Central memory CD4-positive, alpha-beta T cell (primary cell): ENCODE measurements at regions not wholly inside any gene's neighbourhood (a gene's known extent, or its start where the extent isn't known, plus 50 kb on each side); places are given as distances from the start of the nearest gene placed in this dataset.

ENCODE experiments used
- DNase-seq: peaks from one replicate; pipeline ENCODE4 v3.0.0; 2022

DNA sequence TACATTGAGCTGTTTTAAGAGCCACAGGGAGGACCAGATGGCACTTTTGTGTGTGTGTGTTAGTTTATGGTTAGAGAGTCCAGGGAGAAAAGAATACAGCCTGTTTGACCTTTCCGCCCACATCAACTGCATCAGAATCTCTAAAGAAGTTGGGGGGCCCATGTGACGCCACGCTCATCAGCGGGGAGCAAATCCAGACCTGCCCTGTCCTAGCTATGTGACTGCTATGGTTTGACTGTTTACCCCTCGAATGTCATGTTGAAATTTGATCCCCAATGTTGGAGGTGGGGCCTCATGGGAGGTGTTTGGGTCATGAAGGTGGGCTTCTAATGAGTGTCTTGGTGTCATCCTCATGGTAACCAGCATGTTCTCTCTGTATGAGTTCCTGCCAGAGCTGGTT lies 128.0 kb downstream of the ADRA2A start:
- no peak for DNase-seq

DNA sequence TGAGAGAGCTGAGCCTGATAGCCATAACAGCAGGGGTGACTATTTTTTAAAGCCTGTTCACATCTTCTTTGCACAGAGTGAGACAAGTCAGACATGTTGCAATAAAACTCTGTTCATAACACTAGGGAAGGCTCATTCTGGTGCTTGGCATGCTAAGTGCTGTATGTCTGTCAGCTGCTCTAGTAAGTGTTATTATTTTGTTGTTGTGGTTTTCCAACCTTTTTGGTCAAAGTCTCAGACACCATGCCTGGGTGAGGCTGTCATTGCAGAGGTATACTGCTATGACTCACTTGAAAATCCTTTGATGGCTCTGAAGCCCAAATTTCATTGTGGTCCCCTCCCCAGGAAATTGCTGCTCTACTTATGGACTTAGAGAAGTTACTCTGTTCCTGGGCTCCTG lies 129.7 kb downstream of the ADRA2A start:
- DNase-seq, result no peak

DNA sequence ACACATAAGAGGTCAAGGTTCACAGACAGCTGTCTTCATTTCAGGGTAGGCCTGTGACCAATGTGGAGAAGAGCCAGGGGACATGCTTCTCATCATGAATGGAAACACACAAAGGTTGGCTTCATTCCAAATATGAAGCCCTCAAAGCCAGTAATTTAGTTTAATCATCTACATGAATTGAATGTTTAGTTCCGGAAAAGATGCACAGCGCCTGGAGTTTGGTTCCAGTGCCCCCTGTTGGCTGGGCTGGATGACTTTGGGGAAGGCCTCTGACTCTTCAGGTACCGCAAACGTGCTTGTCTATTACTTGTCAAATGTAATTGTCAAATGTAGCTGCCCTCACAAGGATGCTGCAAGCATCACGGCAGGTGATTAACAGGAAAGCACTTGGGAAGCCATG lies 130.7 kb downstream of the ADRA2A start:
- DNase-seq, result no peak

DNA sequence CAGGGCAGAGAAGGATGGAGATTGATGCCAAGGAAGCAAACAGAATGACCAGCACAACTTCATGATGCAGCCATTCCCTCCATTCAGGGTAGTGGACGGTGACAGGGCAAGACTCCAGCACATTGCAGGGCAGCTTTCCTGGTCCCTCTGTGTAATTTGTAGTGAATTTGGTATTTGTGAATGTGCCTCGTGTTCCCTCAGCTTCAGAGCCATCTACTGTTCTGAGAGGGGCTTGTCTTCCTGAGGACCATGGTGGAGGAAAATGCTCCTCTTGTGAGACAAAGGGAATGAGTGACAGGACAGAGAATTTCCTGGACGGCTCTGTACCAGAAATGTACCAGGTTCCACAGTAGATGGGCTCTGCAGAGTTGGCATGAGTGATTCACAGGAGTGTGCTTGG lies 132.1 kb downstream of the ADRA2A start:
- DNase-seq, result no peak

DNA sequence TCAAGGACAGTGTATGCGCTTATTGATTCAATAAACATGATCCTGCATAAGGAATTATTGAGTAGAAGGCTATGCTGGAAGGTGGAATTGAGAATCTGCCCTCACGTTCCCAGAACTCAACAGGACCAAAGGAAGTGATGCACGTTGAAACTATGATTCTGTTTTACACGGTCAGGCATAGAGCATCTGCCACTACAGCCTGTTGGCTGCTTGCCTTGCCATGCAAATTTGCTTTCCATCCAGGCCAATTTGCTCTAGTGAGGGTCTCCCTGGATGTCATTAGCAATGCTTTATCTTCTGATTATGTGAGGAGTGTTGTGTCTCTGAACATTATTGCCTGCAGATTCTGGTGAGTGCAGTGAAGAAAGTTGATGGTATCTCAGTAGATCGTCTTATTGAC lies 132.9 kb downstream of the ADRA2A start:
- DNase-seq, result no peak

DNA sequence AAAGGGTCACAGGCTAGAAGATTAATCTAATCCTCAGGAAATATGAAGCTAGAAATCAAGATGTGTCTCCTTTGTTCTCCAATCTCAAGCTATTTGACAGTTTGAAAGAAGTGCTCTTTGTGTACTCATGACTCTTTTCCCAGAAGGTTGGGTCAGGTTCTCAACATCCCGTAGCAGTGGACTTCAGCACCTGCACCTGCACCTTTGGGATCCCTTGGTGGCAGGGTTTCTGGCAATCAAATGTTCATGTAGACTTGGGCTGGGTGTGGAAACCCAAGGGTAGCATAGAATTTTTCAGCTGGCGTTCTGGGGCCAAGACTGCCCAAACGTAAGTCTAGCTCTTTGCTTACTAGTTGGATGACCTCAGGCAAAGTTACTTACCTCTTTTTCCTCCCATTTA lies 134.4 kb downstream of the ADRA2A start:
- DNase-seq, result no peak

DNA sequence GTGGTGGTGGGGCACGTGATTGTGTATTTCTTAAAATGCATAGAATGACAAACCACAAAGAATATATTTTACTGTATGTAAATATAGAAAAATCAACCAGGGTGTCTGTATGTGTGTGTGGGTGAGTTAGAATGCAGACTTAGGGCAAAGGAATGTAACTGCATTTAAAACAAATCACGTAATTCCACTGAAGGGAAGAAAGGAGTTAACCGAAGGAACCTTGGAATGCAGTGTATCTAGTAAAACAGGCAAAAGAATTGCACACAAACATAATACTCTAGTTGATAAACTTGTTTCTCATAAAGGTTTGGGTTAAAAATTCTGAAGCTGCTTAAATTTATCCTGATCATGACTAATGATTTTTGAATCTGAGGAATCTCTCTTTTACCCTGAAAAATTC lies 134.9 kb downstream of the ADRA2A start:
- DNase-seq, result no peak

DNA sequence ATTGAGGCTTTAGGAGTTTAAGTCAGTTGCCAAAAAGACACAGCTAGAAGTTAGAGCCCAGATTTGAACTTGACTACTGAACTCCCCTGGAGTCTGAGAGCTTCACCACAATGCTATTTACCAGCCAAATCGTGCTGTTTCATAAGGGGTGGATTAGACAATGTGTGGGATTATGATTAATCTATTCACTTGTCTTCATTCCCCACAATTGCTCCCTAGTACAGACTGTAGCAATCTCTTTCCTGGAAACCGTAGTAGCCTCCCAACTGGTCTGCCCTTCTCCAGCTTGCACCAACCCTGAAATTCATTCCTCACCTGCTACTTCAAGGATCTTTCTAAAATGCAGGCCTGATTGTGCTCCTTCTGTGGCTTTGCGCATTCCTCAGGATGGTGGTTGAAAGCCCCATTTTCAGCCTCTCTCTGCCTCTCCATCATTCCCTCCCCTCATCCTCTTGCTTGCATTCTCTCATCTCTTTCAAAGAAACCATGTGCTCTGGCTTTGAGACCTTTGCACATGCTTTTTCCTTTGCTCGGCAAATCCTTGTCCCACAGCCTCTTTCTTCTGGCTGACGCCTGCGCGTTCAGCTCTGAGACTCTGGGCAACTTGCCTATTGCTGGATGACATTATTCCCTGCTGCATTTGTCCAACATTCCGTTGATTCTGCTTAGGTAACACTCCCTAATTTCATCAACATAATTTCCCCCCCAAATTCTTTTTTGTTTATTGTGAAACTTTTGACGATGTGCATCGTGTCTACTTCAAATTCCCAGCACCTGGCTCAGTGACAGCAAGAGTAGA lies 145.1 kb downstream of the ADRA2A start:
- no peak for DNase-seq

DNA sequence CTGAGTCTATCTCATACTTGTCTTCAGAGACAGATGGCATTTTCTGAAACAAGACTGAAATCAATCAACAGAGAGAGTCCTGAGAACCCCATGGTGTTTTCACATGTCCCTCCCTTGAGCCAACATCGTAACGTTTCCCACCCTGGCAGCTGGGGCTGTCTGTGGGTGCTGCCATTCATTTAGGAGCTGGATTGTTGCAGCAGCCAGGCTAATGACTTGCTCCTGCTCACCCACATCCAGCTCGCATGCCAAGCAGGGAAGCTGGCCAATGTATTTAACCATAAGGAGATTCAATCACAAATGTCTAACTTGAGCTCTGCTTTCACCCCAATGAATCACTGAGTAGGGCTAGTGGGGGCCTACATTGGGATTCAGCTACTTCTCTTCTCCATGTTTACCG lies 146.1 kb downstream of the ADRA2A start:
- no peak for DNase-seq

DNA sequence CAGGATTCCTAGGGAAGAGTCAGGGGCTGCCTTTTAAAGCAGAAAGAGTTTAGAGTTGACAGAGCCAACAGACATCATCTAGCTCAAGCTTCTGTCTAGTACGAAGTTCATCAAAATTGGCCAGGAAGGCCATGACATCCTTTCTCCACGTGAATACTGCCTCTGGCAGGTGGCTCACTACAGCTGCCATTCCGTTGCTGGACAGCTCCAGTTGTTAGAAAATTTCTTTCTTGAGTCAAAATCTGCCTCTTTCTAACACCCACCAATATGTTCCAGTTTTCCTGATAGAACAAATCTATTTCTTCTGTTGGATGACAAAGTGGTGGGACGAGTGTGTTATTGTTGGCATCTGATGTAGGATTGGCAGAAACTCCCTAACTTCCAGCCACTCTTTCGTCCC lies 154.9 kb downstream of the ADRA2A start:
- DNase-seq, result no peak

DNA sequence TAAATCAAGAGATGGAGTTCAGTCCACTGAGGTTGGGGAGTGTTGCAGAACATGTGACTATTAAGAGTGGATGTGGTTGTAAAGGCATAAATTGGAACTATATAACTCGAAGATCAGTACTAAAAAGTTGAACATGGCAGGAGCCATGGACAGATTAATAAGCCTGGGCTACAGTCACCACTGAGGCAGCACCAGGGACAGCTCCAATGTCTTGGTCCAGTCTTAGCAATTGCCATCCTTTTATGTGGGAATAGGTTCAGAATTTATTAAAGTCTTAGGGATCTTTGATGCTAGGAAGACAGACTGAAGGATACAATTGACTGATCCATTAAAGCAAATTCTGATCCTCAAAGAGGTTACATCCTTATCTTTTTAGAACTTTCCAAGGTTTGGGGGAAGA lies 156.6 kb downstream of the ADRA2A start:
- DNase-seq, result no peak

DNA sequence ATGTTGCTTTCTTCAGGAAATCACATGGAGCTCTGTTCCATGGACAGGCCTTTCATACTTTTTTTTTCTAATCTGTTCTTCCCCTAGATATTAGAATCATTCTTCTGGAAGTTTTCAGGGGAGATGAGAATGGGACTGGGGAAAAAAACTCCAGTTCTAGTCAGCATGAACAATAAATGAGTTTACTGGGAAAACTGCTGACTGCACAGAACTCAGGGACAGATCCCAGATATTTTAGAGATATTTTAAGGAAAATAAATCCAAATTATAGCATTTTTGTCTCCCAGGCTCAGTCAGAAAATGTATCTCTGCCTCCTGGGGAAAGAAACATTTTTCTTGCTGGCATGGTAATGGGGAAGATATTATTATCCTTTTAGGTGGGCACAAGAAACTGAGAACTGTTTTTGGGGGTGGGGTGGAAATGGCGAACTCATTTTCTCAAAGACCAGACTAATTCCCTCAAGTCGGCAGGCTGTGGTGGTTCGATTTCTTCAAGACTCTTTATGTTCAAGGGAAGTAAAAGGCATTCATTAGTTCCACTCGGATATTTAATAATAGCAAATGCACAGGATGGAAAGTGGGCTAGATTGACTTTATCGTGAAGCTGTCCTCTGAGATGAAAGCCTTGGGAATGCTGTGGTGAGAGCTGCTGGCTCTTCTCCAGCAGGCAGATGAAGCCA lies 157.5 kb downstream of the ADRA2A start:
- no peak for DNase-seq

DNA sequence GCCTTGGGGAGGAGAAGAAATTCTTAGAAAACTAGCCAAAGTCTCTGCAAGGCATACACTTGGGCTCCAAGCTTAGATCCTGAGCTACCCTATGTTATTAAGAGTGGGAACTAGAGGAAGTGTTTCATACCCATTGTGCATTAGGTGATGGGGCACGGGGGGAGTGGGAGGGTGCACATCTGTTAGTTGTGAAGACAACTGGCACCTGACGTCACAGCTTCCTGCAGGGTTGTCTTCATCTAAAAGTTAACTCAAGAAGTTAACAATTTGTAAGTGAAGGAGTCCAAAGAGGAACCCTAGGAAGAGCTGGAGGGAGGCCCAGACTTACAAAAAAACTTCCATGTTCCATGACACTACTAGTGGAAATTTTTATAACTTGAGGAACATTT lies 158.1 kb downstream of the ADRA2A start:
- no peak for DNase-seq

DNA sequence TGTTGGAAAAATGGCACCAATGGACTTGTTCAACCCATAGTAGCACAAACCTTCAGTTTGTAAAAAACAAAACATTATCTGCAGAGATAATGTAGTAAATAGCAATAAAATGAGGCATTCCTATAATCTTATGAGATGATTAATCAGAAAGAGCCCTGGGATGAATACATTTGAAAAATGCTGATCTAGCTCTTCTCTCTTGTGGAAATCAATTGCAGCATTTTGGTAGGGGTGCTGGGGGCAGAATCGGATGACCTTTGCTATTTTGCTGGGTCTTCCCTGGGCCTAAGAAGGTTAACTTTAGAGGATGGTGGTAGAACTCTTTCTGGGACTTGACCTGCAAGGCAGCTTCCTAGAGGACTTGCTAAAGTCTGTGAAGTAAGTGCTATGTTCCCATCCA lies 163.5 kb downstream of the ADRA2A start:
- no peak for DNase-seq

DNA sequence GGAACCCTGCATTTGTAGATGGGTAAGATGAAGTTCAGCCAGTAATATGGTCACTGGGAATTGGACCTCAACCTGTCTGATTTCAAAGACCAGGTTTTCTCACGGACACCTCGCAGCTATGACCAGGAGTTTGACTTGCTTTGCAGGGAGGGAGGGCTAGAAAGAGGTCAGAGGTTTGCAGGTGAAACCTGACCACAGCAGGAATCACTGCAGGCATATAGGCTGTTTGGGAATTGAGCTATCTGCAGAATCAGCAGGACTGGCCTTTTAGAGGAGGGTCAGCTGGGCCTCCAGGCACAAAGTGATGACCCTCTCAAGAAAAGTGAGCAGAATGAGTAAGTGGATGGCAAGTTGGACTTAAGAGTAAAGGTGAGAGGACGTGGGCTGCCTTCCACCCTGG lies 166.3 kb downstream of the ADRA2A start:
- no peak for DNase-seq

DNA sequence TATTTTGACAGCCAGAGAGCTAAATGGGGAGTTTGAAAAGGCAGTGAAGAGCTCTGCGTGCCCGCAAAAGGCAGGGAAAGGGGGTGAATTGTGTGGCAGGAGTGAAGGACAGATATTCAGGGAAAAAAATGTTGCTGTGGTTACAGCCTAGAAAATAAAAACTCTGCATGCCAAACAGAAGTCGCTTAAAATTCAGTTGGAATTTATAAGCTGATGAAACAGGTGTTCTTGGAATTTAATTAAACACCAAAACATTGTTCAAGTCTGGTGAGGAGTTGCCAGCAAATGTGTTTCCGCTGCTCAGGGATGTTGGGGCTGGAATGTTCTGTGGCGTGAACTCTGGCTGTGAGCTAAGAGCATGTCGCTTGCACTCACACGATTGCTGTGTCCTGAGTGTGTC lies 169.3 kb downstream of the ADRA2A start:
- DNase-seq, result no peak

DNA sequence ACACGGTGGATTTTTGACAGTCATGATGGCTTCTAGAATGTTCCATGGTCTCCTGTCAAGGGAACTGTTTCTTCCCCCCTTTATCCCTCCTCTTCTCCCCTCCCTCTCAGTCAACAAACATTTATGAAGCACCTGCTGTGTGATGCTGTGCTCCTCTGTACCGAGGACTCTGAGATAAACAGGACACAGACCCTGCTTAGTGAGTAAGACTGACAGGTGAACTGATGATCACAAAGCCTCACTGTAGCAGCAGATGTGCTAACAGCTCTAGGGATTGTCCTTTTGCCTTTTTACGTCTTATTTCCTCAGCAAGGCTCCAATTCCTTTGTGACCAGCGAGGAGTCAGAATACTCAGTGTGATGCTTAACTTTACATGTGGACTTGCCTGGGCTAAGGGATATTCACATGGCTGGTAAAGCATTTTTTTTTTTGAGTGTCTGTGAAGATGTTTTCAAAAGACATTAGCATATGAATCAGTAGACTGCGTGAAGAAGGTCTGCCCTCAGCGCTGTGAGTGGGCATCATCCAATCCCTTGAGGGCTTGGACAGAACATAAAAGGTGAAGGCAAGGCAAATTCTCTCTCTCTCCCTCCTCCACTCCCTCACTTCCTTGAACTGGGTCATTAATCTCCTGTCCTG lies 170.1 kb downstream of the ADRA2A start:
- no peak for DNase-seq

DNA sequence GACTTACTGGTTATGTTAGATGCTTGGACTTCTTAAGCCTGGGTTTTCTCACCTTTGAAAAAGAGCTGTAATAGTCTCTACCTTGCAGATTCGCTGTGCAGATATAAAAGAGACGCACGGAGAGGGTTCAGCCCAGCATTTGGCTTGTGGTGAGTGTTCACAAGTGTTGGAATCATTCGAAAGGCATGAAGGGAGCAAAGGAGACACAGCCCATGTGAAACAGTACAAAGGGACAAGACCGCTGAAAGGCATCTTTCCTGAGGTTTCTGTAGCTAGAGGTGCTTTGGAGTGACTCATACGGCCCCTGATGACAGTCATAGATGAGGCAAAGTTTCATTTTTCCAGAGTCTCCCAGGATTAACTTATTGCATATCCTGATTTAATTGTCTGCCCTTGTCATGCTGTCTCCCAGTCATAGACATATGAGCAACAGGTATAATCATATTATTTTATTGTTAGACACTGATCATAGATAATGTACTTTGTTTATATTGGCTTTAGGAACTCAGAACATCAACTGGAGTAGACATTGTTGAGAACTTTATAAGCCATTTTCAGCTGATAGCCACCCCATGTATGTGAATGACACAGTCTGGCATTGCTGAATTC lies 171.1 kb downstream of the ADRA2A start:
- no peak for DNase-seq

DNA sequence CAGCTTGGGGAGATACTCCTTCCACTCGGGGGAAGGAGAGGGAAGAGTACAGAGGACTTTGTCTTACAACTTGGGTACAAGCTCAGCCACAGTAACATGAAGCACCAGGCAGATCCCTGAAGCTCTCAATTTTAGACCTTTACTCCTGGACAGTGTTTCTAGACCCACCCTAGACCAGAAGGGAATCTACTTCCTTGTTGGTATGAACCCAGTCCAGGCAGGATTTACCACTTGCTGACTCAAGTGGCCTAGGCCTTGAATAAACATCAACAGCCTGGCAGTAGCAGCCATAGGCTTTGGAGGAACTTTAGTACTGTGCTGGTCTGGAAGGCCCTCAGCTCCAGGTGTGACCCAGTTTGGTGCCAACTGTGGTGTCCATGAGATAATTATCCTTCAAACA lies 173.1 kb downstream of the ADRA2A start:
- DNase-seq, result no peak

DNA sequence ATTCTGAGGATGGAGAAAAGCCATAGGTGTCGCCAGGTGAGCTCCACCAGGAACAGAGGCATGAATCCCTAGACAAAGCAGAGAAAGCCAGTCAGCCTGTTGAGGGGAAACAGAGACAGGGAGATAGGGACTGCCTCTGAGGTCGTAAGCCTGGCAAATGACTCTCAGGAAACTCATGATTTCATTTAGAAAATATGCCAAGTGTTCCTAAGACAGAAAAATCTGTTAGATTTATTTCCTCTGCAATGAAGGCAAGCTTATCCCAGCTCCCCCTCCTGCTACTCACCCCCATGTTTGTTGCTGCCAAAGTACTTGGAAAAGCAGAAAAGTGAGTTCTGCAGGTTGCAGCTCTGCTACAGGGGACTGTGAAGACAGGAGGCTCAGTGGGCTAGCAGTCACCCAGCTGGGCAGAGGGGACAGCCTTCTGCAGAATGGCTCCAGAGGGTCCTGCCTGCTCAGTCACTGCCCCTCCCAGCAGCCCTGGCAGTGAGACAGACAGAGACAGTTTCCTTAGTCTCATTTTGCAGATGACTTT lies 184.3 kb downstream of the ADRA2A start:
- no peak for DNase-seq

DNA sequence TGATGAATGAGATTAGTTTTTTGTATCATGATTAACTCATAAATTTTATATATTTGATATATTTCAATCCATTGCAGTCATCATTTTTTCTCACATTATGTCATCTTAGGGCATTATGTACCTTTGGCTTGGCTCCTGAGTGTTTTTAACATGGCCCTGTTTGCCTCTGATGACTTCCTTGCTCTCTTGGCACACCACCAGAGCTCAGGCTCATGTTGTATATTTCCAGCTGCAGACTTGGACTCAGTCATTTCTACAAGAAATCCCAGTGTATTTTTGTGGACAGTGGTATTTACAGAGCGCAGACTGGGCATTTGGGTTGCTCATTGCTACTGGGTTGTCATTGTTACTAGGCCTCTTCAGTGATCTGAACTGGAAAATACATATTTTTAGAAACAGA lies 188.5 kb downstream of the ADRA2A start:
- DNase-seq, result no peak

DNA sequence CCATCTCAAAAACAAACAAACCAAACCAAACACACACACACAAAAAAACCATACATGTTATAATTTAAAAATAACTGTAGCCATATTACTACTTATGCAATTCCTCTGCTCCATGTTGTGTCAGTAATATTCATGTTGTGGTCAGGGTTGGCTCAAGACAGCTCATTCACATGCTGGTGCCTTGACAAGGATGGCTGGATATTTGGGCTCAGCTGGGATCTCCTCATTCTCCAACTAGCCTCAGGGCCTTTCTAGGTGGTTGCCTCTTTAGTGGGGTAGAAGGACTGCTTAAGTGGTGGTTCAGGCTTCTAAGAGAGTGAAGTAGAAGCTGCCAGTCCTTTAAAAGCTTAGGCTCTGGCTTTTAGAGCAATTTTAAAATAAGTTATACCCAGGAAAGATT lies 189.3 kb downstream of the ADRA2A start:
- DNase-seq, result no peak

DNA sequence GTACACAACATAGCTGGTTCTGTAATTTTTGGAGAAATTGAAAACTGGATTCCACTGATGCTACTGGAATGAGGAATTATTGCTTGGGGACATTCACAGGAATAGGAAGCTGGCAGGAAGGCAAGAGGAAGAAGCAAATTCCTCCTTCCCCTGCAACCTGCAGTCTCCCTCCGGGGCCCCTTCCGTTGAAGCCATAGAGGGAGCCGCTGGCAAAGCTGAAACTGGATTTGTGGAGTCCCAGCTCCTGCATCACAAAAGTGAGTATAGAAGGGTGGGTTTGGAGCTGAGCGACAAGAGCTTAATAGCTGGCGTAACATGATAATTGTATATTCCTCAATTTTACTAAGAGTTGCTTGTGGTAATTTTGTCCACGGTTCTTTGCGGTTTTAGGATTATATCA lies 190.8 kb downstream of the ADRA2A start:
- no peak for DNase-seq

DNA sequence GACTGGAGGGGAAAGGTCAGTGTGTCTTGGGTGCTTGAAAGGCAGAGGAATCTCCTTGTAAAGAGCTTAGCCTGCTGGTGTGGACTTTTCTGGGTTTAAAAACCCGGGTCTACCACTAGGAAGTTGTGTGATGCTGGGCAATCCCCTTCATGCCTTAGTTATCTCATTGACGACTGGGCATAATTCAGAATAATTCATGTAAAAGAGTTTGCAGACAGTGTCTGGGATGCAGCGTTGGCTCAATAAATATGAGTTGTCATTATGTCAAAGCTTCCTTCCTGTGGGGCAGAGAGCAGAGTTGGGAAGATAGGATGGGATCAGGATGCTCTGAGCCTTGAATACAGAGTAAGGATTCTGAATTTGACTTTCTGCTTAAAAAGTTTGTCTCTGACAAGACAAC lies 196.4 kb downstream of the ADRA2A start:
- no peak for DNase-seq
